Activated CD4-positive, alpha-beta T cell treated with anti-CD3 and anti-CD28 coated beads for 36 hours (primary cell): ENCODE measurements at regions not wholly inside any gene's neighbourhood (a gene's known extent, or its start where the extent isn't known, plus 50 kb on each side); places are given as distances from the start of the nearest gene placed in this dataset.
"Not testable (repeated sequence)": the region's sequence is repeated elsewhere in the genome, so short reads cannot be mapped to it uniquely, and the experiment has no call there.

Experiments
- ATAC-seq: fragments of 200-7000 bp; cut with Tn5 transposase; one replicate; pipeline ENCODE4 v1.10.0; 2021; ENCODE audit warnings: mild to moderate bottlenecking, moderate library complexity
- CTCF ChIA-PET: fragments of 350-600 bp; sonication (Branson Sonifier 250); formaldehyde crosslinking; loops from one replicate; lab custom pipeline; 2021; ENCODE audit warnings: antibody characterized with exemption; lab: Charles Lee
- POLR2A ChIA-PET: fragments of 350-600 bp; sonication (Branson Sonifier 250); formaldehyde crosslinking; loops from one replicate; lab custom pipeline; 2021; ENCODE audit warnings: antibody characterized with exemption, inconsistent platforms; lab: Charles Lee
- DNase-seq: peaks from one replicate; pipeline ENCODE4 v3.0.0-alpha.2; 2020
- H3K27ac Mint-ChIP-seq: one replicate; pipeline ENCODE4 v1.8.0; 2021; ENCODE audit warnings: mixed read lengths
- H3K27me3 Mint-ChIP-seq: one replicate; pipeline ENCODE4 v1.8.0; 2021; ENCODE audit warnings: mixed read lengths
- H3K36me3 Mint-ChIP-seq: one replicate; pipeline ENCODE4 v1.8.0; 2021; ENCODE audit warnings: low read depth, mixed read lengths
- H3K4me1 Mint-ChIP-seq: one replicate; pipeline ENCODE4 v1.8.0; 2021; ENCODE audit warnings: mixed read lengths
- H3K4me3 Mint-ChIP-seq: one replicate; pipeline ENCODE4 v1.8.0; 2021; ENCODE audit warnings: mild to moderate bottlenecking, moderate library complexity, mixed read lengths
- H3K9me3 Mint-ChIP-seq: one replicate; pipeline ENCODE4 v1.8.0; 2021; ENCODE audit warnings: low read depth, mixed read lengths
- intact Hi-C, 2 experiments: fragments of 100-400 bp; cut with DNase I in 1 of 2; cut with micrococcal nuclease in 1 of 2; formaldehyde crosslinking; loops; one replicate each; pipeline versions ENCODE4 v1.14.2 to v1.15.1; 2022 to 2024; cut with DNase I, micrococcal nuclease

- POLR2A ChIA-PET, H3K27me3 Mint-ChIP-seq, H3K27ac Mint-ChIP-seq, ATAC-seq, H3K9me3 Mint-ChIP-seq, H3K4me1 Mint-ChIP-seq, H3K4me3 Mint-ChIP-seq, H3K36me3 Mint-ChIP-seq: not testable (repeated sequence)
- intact Hi-C loops: loop anchor here (1.0 to 5.0 kb wide), 6 partner anchors 84 to 644 kb away; partner anchors contain the start of gene DIRAS2 (in 1 of the 2)
- CTCF ChIA-PET: interaction anchor here (0.7 to 1.4 kb wide), 5 partner anchors 29 to 638 kb away, joined by 3 to 4 read pairs (median 3); partner anchors contain the start of gene DIRAS2
- DNase-seq: peak; percentile 84
Measured at GRCh38 chr9:90226839-90227338, 415.7 kb downstream of the DIRAS2 start.

GRCh38 chr9:90233081-90233480 lies 409.5 kb downstream of the DIRAS2 start:
- DNase-seq, H3K36me3 Mint-ChIP-seq, POLR2A ChIA-PET, CTCF ChIA-PET, H3K27ac Mint-ChIP-seq, H3K27me3 Mint-ChIP-seq, intact Hi-C loops, H3K9me3 Mint-ChIP-seq, H3K4me1 Mint-ChIP-seq, ATAC-seq, H3K4me3 Mint-ChIP-seq: not testable (repeated sequence)

- H3K36me3 Mint-ChIP-seq: no peaks in the 10 kb centered on the region
- ATAC-seq (no peak), DNase-seq (no peak)
- peaks cover 2% of the 10 kb centered on the region for H3K27me3 Mint-ChIP-seq
- intact Hi-C loops: no loop called here
- H3K4me1 Mint-ChIP-seq: no peaks in the 10 kb centered on the region
- ChIA-PET CTCF (no interaction called here), POLR2A (no interaction called here)
- no peak overlapping the region for H3K4me3 Mint-ChIP-seq
- H3K9me3 Mint-ChIP-seq: no peaks in the 10 kb centered on the region
- no peak overlapping the region for H3K27ac Mint-ChIP-seq
Measured at GRCh38 chr9:90240541-90240940, 402.1 kb downstream of the DIRAS2 start.

- Mint-ChIP-seq H3K9me3 (no peaks in the 10 kb centered on the region), H3K4me3 (no peak overlapping the region), H3K27ac (no peak overlapping the region), H3K36me3 (no peaks in the 10 kb centered on the region), H3K4me1 (no peaks in the 10 kb centered on the region), H3K27me3 (peaks cover 10% of the 10 kb centered on the region)
- intact Hi-C loops: no loop called here
- DNase-seq: no peak
- CTCF ChIA-PET: no interaction called here
- POLR2A ChIA-PET: no interaction called here
- no peak for ATAC-seq
Measured at GRCh38 chr9:90245661-90246060, 397.0 kb downstream of the DIRAS2 start.

GRCh38 chr9:90249094-90249493 lies 393.5 kb downstream of the DIRAS2 start:
- ATAC-seq: no peak
- ChIA-PET CTCF (interaction anchor here (1.8 kb wide), 1 partner anchor 10 kb away, joined by 4 read pairs; no protein-coding TSS in a partner anchor), POLR2A (no interaction called here)
- H3K36me3 Mint-ChIP-seq: no peaks in the 10 kb centered on the region
- H3K27ac Mint-ChIP-seq: no peak overlapping the region
- no peaks in the 10 kb centered on the region for H3K4me1 Mint-ChIP-seq
- intact Hi-C loops: no loop called here
- H3K9me3 Mint-ChIP-seq: no peaks in the 10 kb centered on the region
- no peak overlapping the region for H3K4me3 Mint-ChIP-seq
- H3K27me3 Mint-ChIP-seq: peaks cover 8% of the 10 kb centered on the region
- DNase-seq: no peak

- Mint-ChIP-seq H3K9me3 (no peaks in the 10 kb centered on the region), H3K27ac (no peak overlapping the region), H3K4me1 (no peaks in the 10 kb centered on the region), H3K27me3 (peaks cover 9% of the 10 kb centered on the region), H3K4me3 (no peak overlapping the region), H3K36me3 (no peaks in the 10 kb centered on the region)
- intact Hi-C loops: no loop called here
- DNase-seq: no peak
- CTCF ChIA-PET: no interaction called here
- ATAC-seq: no peak
- POLR2A ChIA-PET: no interaction called here
Measured at GRCh38 chr9:90251316-90251715, 391.3 kb downstream of the DIRAS2 start.

- no peak for DNase-seq
- peaks cover 18% of the 10 kb centered on the region for H3K27me3 Mint-ChIP-seq
- H3K4me1 Mint-ChIP-seq: no peaks in the 10 kb centered on the region
- no peaks in the 10 kb centered on the region for H3K36me3 Mint-ChIP-seq
- no peak overlapping the region for H3K27ac Mint-ChIP-seq
- intact Hi-C loops: no loop called here
- H3K9me3 Mint-ChIP-seq: peaks cover 4% of the 10 kb centered on the region
- CTCF ChIA-PET: interaction anchor here (0.8 kb wide), 1 partner anchor 659 kb away, joined by 3 read pairs; no protein-coding TSS in a partner anchor
- POLR2A ChIA-PET: no interaction called here
- H3K4me3 Mint-ChIP-seq: no peak overlapping the region
- no peak for ATAC-seq
Measured at GRCh38 chr9:90256345-90256744, 386.3 kb downstream of the DIRAS2 start.

GRCh38 chr9:90259311-90260246 lies 383.0 kb downstream of the DIRAS2 start:
- no peak for DNase-seq
- intact Hi-C loops: no loop called here
- ATAC-seq: peak; percentile 44
- no peak overlapping the region for H3K4me3 Mint-ChIP-seq
- peaks cover 18% of the 10 kb centered on the region for H3K27me3 Mint-ChIP-seq
- peaks cover 10% of the 10 kb centered on the region for H3K9me3 Mint-ChIP-seq
- H3K27ac Mint-ChIP-seq: no peak overlapping the region
- no peaks in the 10 kb centered on the region for H3K4me1 Mint-ChIP-seq
- POLR2A ChIA-PET: no interaction called here
- no peaks in the 10 kb centered on the region for H3K36me3 Mint-ChIP-seq
- CTCF ChIA-PET: interaction anchor here (1.0 kb wide), 1 partner anchor 12 kb away, joined by 4 read pairs; no protein-coding TSS in a partner anchor

GRCh38 chr9:90261698-90262097 lies 380.9 kb downstream of the DIRAS2 start:
- H3K4me3 Mint-ChIP-seq: no peak overlapping the region
- ChIA-PET CTCF (no interaction called here), POLR2A (no interaction called here)
- intact Hi-C loops: no loop called here
- H3K4me1 Mint-ChIP-seq: no peaks in the 10 kb centered on the region
- H3K27ac Mint-ChIP-seq: no peak overlapping the region
- H3K9me3 Mint-ChIP-seq: peaks cover 10% of the 10 kb centered on the region
- no peaks in the 10 kb centered on the region for H3K36me3 Mint-ChIP-seq
- ATAC-seq (no peak), DNase-seq (no peak)
- H3K27me3 Mint-ChIP-seq: peaks cover 21% of the 10 kb centered on the region

GRCh38 chr9:90268613-90269012 lies 374.0 kb downstream of the DIRAS2 start:
- Mint-ChIP-seq H3K27me3 (peaks cover 13% of the 10 kb centered on the region), H3K27ac (no peak overlapping the region), H3K4me3 (no peak overlapping the region), H3K4me1 (no peaks in the 10 kb centered on the region), H3K36me3 (no peaks in the 10 kb centered on the region), H3K9me3 (no peaks in the 10 kb centered on the region)
- POLR2A ChIA-PET: no interaction called here
- DNase-seq: no peak
- intact Hi-C loops: no loop called here
- no peak for ATAC-seq
- CTCF ChIA-PET: no interaction called here

- ATAC-seq (no peak), DNase-seq (no peak)
- Mint-ChIP-seq H3K27ac (no peak overlapping the region), H3K4me1 (no peaks in the 10 kb centered on the region), H3K36me3 (no peaks in the 10 kb centered on the region), H3K9me3 (no peaks in the 10 kb centered on the region), H3K27me3 (peaks cover 12% of the 10 kb centered on the region), H3K4me3 (no peak overlapping the region)
- ChIA-PET CTCF (no interaction called here), POLR2A (no interaction called here)
- intact Hi-C loops: no loop called here
Measured at GRCh38 chr9:90271707-90272106, 370.9 kb downstream of the DIRAS2 start.

- H3K36me3 Mint-ChIP-seq: no peaks in the 10 kb centered on the region
- H3K4me3 Mint-ChIP-seq: no peak overlapping the region
- ChIA-PET CTCF (no interaction called here), POLR2A (no interaction called here)
- no peaks in the 10 kb centered on the region for H3K9me3 Mint-ChIP-seq
- intact Hi-C loops: no loop called here
- H3K27ac Mint-ChIP-seq: no peak overlapping the region
- DNase-seq: no peak
- peaks cover 15% of the 10 kb centered on the region for H3K27me3 Mint-ChIP-seq
- no peaks in the 10 kb centered on the region for H3K4me1 Mint-ChIP-seq
- no peak for ATAC-seq
Measured at GRCh38 chr9:90274725-90275124, 367.9 kb downstream of the DIRAS2 start.
